ENCODE measurements at regions not wholly inside any gene's neighbourhood (a gene's known extent, or its start where the extent isn't known, plus 50 kb on each side); places are given as distances from the start of the nearest gene placed in this dataset.

DNA sequence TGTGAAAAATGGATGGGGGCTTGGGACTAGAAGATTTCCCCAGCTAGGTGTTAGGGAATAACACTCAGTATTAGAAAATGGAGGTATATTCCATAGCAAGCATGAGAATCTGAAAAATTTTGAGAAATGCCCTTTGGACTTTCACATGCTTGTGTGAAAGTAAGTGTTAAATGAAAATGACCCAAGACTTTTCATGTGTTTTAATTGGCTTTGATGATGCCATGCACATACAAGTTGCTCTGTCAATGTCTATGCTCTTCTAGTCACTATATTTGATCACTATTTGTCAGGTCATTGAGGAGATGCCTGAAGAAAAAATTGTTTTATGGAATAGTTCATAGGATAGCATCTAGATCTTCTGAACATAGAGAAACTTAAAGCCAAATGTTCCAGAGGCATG lies 147.6 kb downstream of the SH2D1A start:
- TF ChIP-seq, protein P1, sequence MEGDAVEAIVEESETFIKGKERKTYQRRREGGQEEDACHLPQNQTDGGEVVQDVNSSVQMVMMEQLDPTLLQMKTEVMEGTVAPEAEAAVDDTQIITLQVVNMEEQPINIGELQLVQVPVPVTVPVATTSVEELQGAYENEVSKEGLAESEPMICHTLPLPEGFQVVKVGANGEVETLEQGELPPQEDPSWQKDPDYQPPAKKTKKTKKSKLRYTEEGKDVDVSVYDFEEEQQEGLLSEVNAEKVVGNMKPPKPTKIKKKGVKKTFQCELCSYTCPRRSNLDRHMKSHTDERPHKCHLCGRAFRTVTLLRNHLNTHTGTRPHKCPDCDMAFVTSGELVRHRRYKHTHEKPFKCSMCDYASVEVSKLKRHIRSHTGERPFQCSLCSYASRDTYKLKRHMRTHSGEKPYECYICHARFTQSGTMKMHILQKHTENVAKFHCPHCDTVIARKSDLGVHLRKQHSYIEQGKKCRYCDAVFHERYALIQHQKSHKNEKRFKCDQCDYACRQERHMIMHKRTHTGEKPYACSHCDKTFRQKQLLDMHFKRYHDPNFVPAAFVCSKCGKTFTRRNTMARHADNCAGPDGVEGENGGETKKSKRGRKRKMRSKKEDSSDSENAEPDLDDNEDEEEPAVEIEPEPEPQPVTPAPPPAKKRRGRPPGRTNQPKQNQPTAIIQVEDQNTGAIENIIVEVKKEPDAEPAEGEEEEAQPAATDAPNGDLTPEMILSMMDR (conservative IDR thresholded peaks at IDR 0.05), result no peak
- TF ChIP-seq EZH2 (IDR thresholded peaks at IDR 0.05; ENCODE audit: low read depth), result no peak

All from PC-9 (cell line).